HG03175 (cell line): ENCODE measurements at regions not wholly inside any gene's neighbourhood (a gene's known extent, or its start where the extent isn't known, plus 50 kb on each side); places are given as distances from the start of the nearest gene placed in this dataset.
"Not testable (repeated sequence)": the region's sequence is repeated elsewhere in the genome, so short reads cannot be mapped to it uniquely, and the experiment has no call there.

Source experiments
- ATAC-seq: cut with Tn5 transposase; IDR thresholded peaks from one replicate; pipeline ENCODE4 v1.9.1; 2021; ENCODE audit warnings: mild to moderate bottlenecking, moderate library complexity; ENCODE audit not compliant: unreplicated experiment

GRCh38 chr3:115384381-115384780, 237.3 kb upstream of the ZBTB20 start:
- ATAC-seq: no peak

DNA sequence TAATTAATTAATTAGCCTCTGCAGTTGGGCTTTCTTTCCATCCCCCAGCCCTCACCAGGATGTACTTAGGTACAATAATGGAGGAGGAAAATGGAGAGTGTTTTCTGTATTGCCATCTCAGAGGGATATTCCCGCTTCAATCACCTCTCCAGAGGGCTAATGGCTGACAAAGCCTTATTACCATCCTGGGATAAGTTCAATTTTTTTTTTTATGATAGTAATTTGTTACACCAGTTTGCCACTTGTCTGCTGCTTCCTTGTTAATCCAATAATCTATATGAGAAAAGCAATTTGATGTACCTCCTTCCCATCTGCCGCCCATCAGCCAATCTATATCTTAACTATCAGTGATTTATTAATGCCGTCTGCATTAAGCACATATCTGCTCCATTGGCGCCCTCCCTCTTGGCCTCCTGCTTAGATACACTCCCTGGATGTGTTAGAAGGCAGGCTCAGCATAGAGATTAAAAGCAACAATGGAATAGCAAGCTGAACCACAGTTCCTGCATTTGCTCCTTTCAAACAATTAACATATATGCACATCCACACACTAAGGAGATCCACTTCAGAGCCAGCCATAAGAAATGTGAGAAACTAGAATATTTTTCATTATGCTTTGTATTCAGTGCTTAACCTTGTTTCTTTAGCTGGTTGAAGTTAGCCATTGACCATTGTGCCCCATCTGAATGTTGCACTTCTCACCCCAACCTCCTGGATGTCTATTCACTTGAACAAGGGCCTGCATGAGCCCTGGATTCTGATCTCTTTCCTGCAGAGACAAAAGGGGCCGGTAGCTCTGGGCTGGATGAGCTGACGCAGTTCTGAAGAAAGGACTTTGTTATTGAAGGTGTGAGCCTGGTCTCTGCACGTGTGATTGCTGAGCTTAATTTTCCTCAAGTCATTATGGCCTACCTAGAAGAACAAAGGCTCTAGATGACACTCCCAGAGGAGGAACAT, 237.3 kb upstream of the GAP43 start:
- no peak for ATAC-seq

GRCh38 chr3:115388166-115388565, 235.1 kb upstream of the GAP43 start:
- ATAC-seq: no peak

GRCh38 chr3:115388811-115389210, 234.5 kb upstream of the GAP43 start:
- ATAC-seq: no peak

- ATAC-seq: no peak
Measured at GRCh38 chr3:115396801-115397200, 226.5 kb upstream of the GAP43 start.

- no peak for ATAC-seq
Measured at GRCh38 chr3:115397433-115397832, 225.9 kb upstream of the GAP43 start.

DNA sequence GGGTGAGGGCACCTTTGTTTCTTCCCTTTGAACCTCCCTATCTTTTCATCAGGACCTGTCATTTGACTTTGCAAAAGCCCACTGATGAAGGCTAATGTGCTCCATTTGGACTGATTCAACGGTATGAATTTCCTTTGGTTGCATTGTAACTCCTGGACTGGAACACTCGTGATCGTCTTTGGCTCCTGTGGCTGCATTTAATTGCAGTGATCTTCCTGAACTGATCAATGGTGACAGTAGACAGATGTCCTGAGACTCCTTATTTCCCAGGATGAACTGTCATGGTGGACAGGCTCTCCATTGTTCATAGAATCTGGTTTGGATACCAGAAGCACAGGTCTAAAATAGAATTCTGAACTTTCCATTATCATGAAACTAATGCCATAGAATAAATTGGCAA, 224.8 kb upstream of the GAP43 start:
- ATAC-seq: no peak

GRCh38 chr3:115399750-115400149, 223.6 kb upstream of the GAP43 start:
- ATAC-seq: no peak

DNA sequence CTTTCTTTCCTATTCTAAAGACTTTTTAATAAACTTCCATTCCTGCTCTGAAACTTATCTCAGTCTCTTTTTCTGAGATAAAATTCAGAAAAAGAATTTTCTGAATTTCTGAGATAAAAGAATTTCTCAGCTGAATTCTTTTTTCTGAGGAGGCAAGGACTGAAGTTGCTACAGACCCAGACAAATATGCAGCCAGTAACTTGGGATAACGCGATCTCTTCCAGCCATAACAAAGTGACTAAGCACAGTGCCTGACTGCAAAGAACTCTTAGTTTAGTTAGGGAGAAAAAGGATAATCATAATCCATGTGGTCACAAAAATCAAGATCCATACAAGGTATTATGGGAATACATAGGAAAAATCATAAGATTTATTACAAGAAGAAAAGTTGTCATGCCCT, 222.0 kb upstream of the GAP43 start:
- ATAC-seq: no peak

DNA sequence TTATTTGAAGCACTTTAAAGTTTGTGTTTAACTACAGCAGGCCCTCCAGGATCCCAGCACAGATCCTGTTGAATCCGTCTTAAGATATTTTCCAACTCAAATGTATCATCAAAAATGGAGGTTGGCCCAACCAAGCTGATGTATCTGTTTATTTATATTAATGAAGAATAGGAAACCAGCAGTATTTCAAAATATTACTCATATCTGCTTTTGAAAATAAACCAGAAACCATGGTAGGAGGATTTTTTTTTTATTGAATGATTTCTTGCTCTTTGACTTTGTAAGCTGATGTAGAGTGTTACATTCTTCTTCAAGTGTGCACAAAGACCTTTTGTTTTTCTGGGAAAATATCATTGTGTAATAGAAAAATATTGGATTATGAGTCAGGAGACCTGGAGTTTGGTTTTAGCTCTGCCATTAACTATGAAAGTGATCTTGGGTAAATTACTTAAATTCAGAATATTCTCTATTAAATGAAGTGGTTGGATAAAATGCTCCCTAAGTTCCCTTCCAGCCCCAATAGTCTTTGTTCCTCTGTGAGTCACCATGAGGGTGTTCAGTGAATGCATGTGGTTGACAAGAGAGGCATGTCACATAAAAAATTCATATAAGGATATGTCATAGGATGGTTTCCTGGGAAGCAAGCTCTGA, 221.3 kb upstream of the GAP43 start:
- no peak for ATAC-seq

DNA sequence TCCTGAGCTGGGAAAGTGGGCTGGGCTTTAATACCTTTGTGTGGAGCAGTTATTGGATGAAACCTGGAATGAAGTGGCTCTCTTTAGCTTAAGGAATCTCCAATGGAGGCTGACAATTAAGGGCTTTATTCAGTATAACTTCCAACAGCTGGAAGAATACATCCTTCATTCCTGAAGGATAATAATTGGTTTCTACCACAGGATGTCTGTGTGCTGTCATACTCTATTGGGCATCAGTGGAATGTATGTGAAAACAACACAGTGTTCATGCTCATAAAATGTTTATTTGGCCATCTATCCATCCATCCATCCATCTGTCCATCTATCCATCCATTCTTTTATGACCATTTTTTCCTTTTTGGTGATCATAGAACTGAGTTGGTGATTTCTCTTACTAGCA, 220.7 kb upstream of the GAP43 start:
- no peak for ATAC-seq

DNA sequence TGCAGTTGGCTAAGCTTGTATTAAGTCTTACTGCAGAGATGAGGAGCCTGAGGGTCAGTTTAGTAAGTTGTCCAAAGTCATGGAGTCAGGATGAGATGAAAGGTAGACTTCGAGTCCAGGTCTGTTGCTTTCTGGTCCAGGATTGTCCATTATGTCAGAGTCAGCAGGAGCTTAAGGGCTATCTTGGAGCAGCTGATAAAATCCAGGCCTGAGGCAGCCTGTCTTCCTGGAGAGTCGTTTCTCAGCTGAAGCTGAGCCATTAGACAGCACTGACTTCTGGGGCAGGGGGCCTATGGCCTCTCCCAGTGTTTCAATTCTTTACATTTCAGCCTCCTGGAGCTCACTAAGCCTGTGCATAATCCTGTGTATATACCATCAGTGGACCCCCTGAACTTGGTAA, 219.5 kb upstream of the GAP43 start:
- ATAC-seq: no peak

- no peak for ATAC-seq
Measured at GRCh38 chr3:115409596-115409995, 213.7 kb upstream of the GAP43 start.

DNA sequence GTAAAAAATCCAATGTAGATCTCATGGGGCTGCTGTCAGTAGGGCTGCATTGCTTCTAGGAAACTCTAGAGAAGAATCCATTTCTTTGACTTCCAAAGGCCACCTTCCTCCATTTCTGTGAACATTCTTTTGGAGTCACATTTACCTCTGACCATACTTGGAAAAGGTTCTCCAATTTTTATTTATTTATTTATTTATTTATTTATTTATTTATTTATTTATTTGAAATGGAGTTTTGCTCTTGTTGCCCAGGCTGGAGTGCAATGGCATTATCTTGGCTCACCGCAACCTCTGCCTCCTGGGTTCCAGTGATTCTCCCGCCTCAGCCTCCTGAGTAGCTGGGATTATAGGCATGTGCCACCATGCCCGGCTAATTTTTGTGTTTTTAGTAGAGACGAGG, 208.7 kb upstream of the GAP43 start:
- ATAC-seq: not testable (repeated sequence)

- no peak for ATAC-seq
Measured at GRCh38 chr3:115415246-115415996, 207.9 kb upstream of the GAP43 start.

DNA sequence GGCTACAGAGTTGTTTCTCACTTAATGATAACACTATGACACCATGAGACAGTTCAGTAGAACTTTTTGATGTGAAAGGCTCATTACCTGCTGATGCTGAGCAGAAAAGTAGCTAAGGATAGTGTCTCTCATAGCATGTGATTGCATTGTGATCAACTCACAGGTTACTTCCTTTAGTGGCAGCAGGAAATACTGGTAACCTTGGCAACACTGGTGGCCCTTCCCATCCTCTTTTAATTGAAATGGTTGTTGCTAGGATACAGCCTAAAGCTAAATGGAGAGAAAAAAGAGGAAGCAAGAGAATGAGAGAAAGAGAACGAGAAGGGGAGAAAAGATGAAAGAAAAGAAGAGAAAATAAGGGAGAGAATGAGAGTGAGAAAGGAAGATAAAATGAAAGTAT, 204.7 kb upstream of the GAP43 start:
- ATAC-seq: no peak

DNA sequence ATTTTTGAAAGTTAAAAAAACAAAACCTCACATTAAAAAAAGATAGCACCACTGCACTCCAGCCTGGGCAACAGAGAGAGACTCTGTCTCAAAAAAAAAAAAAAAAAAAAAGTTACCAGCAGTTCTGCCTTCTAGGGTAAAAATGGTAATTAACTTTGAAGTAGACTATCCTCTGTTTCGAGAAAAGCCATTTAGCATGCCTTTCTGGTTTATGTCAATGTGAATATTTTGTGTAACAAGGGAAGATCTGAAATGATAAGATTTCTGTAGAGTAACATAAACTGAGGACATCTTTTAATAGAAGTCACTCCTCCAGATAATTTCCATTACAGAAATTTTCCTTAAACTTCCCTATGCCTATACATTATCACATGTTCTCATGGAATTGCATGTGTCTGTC, 203.2 kb upstream of the GAP43 start:
- ATAC-seq: no peak

DNA sequence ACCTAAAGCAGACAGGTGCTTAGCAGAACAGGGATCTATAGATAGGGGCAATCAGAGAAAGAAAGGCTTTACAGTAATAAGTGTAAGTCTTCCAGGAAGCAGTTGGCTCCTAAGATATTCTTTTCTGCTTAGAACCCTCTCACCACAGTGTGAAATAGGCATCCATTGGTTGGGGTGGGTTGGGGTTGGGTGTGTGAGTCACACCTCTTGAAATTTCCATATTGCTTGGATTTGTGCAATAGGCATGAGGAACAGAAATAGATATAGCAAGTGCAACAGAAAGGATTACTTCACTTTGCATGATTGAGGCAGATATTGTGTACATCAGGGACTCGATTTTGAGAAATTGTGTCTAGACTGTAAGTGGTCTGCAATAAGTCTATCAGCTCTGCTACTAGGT, 200.1 kb upstream of the GAP43 start:
- no peak for ATAC-seq

DNA sequence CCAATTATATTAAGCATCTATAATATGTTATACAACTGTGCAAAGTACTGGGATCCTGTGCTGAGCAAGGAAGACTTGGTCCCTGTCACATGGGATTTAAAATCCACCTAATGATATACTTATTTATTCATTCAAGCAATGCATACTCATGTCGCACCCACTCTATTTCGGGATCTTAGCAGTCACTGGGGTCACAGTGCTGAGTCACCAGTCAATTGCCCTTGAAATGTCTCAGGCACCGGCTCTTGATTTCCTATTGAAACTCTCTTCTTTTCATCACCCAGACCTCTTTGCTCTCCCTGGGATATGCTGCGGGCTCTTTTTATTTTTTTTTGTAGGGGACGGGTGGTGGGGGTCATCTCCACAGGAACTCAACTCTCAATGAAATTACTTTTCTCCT, 194.5 kb upstream of the GAP43 start:
- no peak for ATAC-seq

- no peak for ATAC-seq
Measured at GRCh38 chr3:115436767-115437301, 186.5 kb upstream of the GAP43 start.

GRCh38 chr3:115438799-115439198, 184.5 kb upstream of the GAP43 start:
- ATAC-seq: no peak
